ENCODE measurements at regions not wholly inside any gene's neighbourhood (a gene's known extent, or its start where the extent isn't known, plus 50 kb on each side); places are given as distances from the start of the nearest gene placed in this dataset.

GRCh38 chr5:1726956-1727355 lies 72.7 kb downstream of the MRPL36 start:
- DNase-seq, result no peak
- Histone ChIP-seq H3K36me3 (ENCODE audit: low read depth) (no peaks in the 10 kb centered on the region), H3K4me3 (no peak overlapping the region), H3K9me3 (ENCODE audit: low read depth) (no peaks in the 10 kb centered on the region), H3F3A (ENCODE audit: insufficient read depth) (no peaks in the 10 kb centered on the region), H3K27ac (no peak overlapping the region), H3K79me2 (ENCODE audit: insufficient read depth) (no peaks in the 10 kb centered on the region), H3K4me2 (ENCODE audit: unreplicated experiment) (no peak overlapping the region), H4K20me1 (ENCODE audit: insufficient read depth) (no peaks in the 10 kb centered on the region), H3K4me1 (ENCODE audit: insufficient read depth) (no peaks in the 10 kb centered on the region), H2AFZ (no peak overlapping the region), H3K27me3 (replicated peaks; ENCODE audit: insufficient read depth) (no peaks in the 10 kb centered on the region; the same call in 1 of the 2 replicates), H3K9ac (no peak overlapping the region), H3K9me2 (ENCODE audit: insufficient read depth) (no peaks in the 10 kb centered on the region)
- 47% methylated on average over 11 of the region's 11 CpGs for WGBS, 2 experiments (ENCODE audit: low coverage in 1 of 2, low lambda C conversion rate in 2 of 2, missing lambda C conversion rate in 2 of 2)
- in situ Hi-C loops (cut with MboI), result no loop called here
- TF ChIP-seq EZH2 (IDR thresholded peaks at IDR 0.05; ENCODE audit: insufficient read depth, poor library complexity, severe bottlenecking) (no peak), EZH2phosphoT487 (IDR thresholded peaks at IDR 0.05; ENCODE audit: insufficient read depth, low read depth) (no peak)

- in situ Hi-C loops (cut with MboI), result no loop called here
- no peak for DNase-seq
- H3K36me3 ChIP-seq (ENCODE audit: low read depth), result no peaks in the 10 kb centered on the region
- WGBS, 2 experiments (ENCODE audit: low coverage in 1 of 2, low lambda C conversion rate in 2 of 2, missing lambda C conversion rate in 2 of 2), result 59 to 67% methylated on average over 11 of the region's 11 CpGs
- no peaks in the 10 kb centered on the region for H3F3A ChIP-seq (ENCODE audit: insufficient read depth)
- no peak overlapping the region for H3K27ac ChIP-seq
- no peaks in the 10 kb centered on the region for H4K20me1 ChIP-seq (ENCODE audit: insufficient read depth)
- no peak overlapping the region for H3K4me3 ChIP-seq
- no peak overlapping the region for H2AFZ ChIP-seq
- no peaks in the 10 kb centered on the region; the same call in 1 of the 2 replicates for H3K27me3 ChIP-seq (replicated peaks; ENCODE audit: insufficient read depth)
- no peak overlapping the region for H3K9ac ChIP-seq
- H3K9me3 ChIP-seq (ENCODE audit: low read depth), result no peaks in the 10 kb centered on the region
- H3K4me1 ChIP-seq (ENCODE audit: insufficient read depth), result no peaks in the 10 kb centered on the region
- no peaks in the 10 kb centered on the region for H3K9me2 ChIP-seq (ENCODE audit: insufficient read depth)
- H3K79me2 ChIP-seq (ENCODE audit: insufficient read depth), result no peaks in the 10 kb centered on the region
- no peak overlapping the region for H3K4me2 ChIP-seq (ENCODE audit: unreplicated experiment)
- TF ChIP-seq EZH2phosphoT487 (IDR thresholded peaks at IDR 0.05; ENCODE audit: insufficient read depth, low read depth) (no peak), EZH2 (IDR thresholded peaks at IDR 0.05; ENCODE audit: insufficient read depth, poor library complexity, severe bottlenecking) (no peak)
These were observed 73.2 kb downstream of the MRPL36 start for GRCh38 chr5:1726469-1726865.

- WGBS, 2 experiments (ENCODE audit: low coverage in 1 of 2, low lambda C conversion rate in 2 of 2, missing lambda C conversion rate in 2 of 2), result 66 to 70% methylated on average over 39 to 40 of the region's 41 CpGs
- DNase-seq, result no peak
- no peaks in the 10 kb centered on the region for H4K20me1 ChIP-seq (ENCODE audit: insufficient read depth)
- H3K27ac ChIP-seq, result no peak overlapping the region
- no peak overlapping the region for H3K4me2 ChIP-seq (ENCODE audit: unreplicated experiment)
- H3F3A ChIP-seq (ENCODE audit: insufficient read depth), result no peaks in the 10 kb centered on the region
- no peaks in the 10 kb centered on the region; the same call in 1 of the 2 replicates for H3K27me3 ChIP-seq (replicated peaks; ENCODE audit: insufficient read depth)
- in situ Hi-C loops (cut with MboI), result no loop called here
- no peak overlapping the region for H3K4me3 ChIP-seq
- no peaks in the 10 kb centered on the region for H3K79me2 ChIP-seq (ENCODE audit: insufficient read depth)
- no peaks in the 10 kb centered on the region for H3K9me2 ChIP-seq (ENCODE audit: insufficient read depth)
- H3K9me3 ChIP-seq (ENCODE audit: low read depth), result no peaks in the 10 kb centered on the region
- no peaks in the 10 kb centered on the region for H3K4me1 ChIP-seq (ENCODE audit: insufficient read depth)
- no peak overlapping the region for H2AFZ ChIP-seq
- no peak overlapping the region for H3K9ac ChIP-seq
- H3K36me3 ChIP-seq (ENCODE audit: low read depth), result no peaks in the 10 kb centered on the region
- TF ChIP-seq EZH2 (IDR thresholded peaks at IDR 0.05; ENCODE audit: insufficient read depth, poor library complexity, severe bottlenecking), result no peak
- no peak for TF ChIP-seq EZH2phosphoT487 (IDR thresholded peaks at IDR 0.05; ENCODE audit: insufficient read depth, low read depth)
These were observed 73.8 kb downstream of the MRPL36 start for GRCh38 chr5:1725641-1726468.

GRCh38 chr5:1724822-1725602 lies 74.6 kb downstream of the MRPL36 start:
- H3K27me3 ChIP-seq (replicated peaks; ENCODE audit: insufficient read depth), result no peaks in the 10 kb centered on the region; the same call in 1 of the 2 replicates
- WGBS, 2 experiments (ENCODE audit: low coverage in 1 of 2, low lambda C conversion rate in 2 of 2, missing lambda C conversion rate in 2 of 2), result 51 to 56% methylated on average over 31 to 41 of the region's 41 CpGs
- in situ Hi-C loops (cut with MboI), result no loop called here

More at GRCh38 chr5:1724822-1725602, 74.6 kb downstream of the MRPL36 start:
- H4K20me1 ChIP-seq (ENCODE audit: insufficient read depth), result no peaks in the 10 kb centered on the region
- H3K9me3 ChIP-seq (ENCODE audit: low read depth), result no peaks in the 10 kb centered on the region
- no peaks in the 10 kb centered on the region for H3K9me2 ChIP-seq (ENCODE audit: insufficient read depth)
- DNase-seq, result no peak
- no peak for TF ChIP-seq EZH2phosphoT487 (IDR thresholded peaks at IDR 0.05; ENCODE audit: insufficient read depth, low read depth)
- TF ChIP-seq EZH2 (IDR thresholded peaks at IDR 0.05; ENCODE audit: insufficient read depth, poor library complexity, severe bottlenecking), result no peak
- H2AFZ ChIP-seq, result no peak overlapping the region
- no peaks in the 10 kb centered on the region for H3K79me2 ChIP-seq (ENCODE audit: insufficient read depth)
- no peak overlapping the region for H3K4me2 ChIP-seq (ENCODE audit: unreplicated experiment)
- H3K9ac ChIP-seq, result no peak overlapping the region
- H3K36me3 ChIP-seq (ENCODE audit: low read depth), result no peaks in the 10 kb centered on the region
- no peaks in the 10 kb centered on the region for H3F3A ChIP-seq (ENCODE audit: insufficient read depth)
- H3K4me3 ChIP-seq, result no peak overlapping the region
- no peaks in the 10 kb centered on the region for H3K4me1 ChIP-seq (ENCODE audit: insufficient read depth)
- H3K27ac ChIP-seq, result no peak overlapping the region

Data from GM23248 (cell line).